ENCODE measurements at regions not wholly inside any gene's neighbourhood (a gene's known extent, or its start where the extent isn't known, plus 50 kb on each side); places are given as distances from the start of the nearest gene placed in this dataset.
"Not testable (repeated sequence)": the region's sequence is repeated elsewhere in the genome, so short reads cannot be mapped to it uniquely, and the experiment has no call there.

DNA sequence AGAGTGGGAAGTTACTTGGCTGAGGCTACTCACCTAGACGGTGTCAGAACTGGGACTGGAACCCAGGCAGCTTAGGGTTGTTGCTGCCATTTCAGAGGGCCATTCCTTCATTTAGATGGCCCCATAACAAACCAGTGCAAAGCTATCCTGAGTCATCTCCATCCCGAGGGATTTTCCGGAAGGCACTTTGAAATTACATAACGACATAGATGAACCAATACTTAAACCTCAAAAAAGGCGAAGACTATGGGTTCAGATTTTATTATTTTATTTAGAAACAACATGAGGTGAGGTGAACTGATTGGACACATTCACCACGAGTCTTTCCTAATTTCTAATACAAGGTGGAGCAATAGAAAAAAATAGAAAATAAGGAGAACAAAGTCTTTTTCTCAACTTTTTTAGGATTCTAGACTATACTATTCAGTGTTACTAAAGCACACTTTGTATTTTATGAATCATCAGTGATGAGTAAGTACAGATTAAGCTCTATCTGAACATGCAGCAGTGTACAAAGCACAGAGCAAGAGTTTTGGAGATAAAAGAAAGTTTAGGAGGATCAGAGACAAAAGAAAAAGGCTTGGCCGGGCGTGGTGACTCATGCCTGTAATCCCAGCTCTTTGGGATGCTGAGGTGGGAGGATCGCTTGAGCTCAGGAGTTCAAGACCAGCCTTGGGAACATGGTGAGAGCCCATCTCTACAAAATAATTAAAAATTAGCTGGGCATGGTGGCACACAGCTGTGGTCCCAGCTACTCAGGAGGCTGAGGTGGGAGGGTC is 79.5 kb upstream of the SVIL start:
- in situ Hi-C loops (cut with HindIII; ENCODE audit: low sequenced_read_pairs), result no loop called here
- DNase-seq (ENCODE audit: low spot score), result no peak

DNA sequence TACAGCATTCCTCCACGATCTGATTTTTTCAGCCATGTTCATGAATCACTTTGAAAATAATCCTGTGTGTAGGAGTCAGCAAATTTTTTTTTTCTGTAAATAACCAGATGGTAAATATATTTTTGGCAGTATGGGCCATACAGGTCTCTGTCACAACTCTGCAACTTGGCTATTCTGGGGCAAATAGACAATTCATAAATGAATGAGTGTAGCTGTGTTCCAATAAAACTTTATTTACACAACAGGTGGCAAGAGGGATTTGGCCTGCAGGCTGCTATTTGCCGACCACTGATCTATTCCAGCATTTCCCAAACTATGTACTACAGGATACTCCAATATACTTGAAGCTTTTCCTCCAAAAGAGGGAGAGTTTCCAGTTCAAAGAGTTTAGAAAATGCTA is 78.7 kb upstream of the SVIL start:
- no peak for DNase-seq (ENCODE audit: low spot score)
- in situ Hi-C loops (cut with HindIII; ENCODE audit: low sequenced_read_pairs), result no loop called here

DNA sequence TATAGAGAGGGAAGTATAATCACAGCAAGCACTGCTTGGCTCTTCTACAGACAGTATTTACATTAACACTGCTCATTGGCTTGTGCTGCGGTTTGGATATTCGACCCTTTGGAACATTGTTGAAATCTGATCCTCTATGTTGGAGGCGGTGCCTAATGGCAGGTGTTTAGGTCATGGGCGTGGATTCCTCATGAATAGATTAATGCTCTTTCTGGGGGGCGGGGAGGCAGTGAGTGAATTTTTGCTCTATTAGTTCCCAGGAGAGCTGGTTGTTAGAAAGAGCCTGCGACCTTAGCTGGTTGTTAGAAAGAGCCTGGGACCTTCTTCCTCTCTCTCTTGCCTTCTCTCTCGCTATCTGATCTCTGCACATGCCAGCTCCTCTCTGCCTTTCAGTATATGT is 77.3 kb upstream of the SVIL start:
- in situ Hi-C loops (cut with HindIII; ENCODE audit: low sequenced_read_pairs), result no loop called here
- DNase-seq (ENCODE audit: low spot score), result no peak

DNA sequence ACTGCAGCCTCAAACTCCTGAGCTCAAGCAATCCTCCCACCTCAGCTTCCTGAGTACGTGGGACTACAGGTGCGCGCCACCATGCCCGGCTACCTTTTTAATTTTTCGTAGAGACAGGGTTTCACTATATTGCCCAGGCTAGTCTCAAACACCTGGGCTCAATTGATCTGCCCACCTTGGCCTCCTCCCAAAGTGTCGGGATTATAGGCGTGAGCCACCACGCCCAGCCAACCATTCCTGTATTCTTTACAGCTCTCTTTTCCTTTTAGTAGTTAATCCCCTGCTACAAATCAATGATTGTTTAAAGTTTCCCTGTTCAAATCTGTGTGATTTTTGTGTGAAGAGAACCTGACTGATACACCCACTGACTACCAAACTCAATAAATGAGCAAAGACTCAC is 75.4 kb upstream of the SVIL start:
- in situ Hi-C loops (cut with HindIII; ENCODE audit: low sequenced_read_pairs), result no loop called here
- no peak for DNase-seq (ENCODE audit: low spot score)

DNA sequence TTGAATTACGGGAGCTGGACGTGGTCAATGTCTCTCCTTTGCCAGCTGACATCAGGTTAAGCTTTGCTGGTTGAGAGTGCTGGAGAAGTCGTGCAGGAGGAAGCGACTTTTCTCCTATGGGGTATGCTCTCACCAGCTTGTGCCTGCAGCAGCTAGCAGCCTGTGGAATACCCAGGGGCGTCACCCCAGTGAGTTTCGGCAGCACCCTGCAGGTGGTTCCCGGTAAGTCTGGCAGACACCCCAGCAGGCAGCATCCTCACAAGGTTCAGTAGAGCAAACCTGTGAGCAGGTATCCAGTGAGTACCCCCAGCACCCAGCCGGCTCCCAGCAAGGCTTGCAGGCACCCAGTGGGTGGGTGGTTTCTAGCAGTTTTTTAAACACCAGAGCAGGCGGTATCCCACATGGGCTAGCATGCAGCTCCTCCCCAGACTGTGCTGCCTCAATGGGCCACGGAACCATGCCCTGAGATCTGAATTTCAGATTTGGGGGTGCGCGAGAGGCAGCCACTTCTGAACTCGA is 74.8 kb upstream of the SVIL start:
- DNase-seq (ENCODE audit: low spot score), result no peak
- in situ Hi-C loops (cut with HindIII; ENCODE audit: low sequenced_read_pairs), result no loop called here

DNA sequence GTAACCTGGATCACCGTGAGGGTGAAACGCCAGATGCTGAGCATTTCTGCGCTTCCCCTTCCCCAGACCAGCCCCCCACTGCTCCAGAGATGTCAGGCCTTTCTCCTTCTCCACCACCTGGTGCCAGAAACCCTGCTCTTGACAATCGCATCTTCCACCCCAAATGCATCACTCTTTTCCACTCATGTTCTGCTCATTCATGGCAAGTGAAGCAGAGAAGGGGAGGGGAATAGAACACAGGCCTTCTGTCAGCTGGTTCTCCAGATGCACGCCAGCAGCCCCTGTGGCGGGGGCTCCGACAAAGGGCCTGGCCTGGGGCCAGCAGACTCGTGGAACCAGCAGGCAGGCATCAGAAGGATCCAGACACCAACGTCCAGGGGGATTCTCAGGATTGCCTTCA is 68.5 kb upstream of the SVIL start:
- in situ Hi-C loops (cut with HindIII; ENCODE audit: low sequenced_read_pairs), result no loop called here
- DNase-seq (ENCODE audit: low spot score), result no peak

DNA sequence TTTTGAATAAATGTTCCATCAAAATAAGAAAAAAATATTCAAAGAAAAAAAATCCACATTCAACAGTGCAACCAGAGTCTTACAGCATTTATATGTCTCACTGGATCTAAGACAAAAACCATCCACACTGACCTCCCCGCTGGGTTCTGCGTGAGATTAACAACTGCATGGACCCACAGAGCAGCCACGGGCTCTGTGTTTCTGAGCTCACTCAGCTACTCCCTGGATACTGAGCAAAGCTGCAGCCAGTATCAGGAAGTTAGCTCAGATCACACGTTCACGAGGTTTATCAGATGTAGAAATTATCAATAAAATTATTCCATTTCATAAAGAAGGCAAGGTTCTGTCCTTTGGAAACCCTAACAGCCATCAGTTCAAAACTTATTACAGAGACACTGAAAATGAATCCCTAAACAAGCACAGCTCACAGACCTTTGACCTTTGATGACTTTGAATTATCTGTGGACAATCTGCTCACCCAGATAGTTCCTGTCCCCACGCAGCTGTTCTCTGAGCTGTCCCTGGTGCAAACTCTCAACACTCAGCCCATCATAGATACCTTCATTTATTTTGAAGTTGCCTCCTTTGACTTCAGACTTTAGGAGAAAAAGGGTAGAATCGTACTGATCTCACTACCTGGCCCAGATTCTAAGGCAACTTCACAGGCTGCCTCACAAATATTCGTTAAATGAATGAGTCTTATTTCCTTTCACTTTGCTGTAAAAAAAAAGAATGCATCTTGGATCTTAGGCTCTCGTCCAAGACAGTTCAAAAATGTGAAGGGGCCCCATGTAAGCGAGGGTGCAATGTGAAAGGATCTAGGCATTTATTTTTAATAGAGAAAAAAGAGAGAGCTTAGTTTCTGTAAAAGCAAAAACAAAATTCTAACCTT is 67.7 kb upstream of the SVIL start:
- DNase-seq (ENCODE audit: low spot score), result no peak
- in situ Hi-C loops (cut with HindIII; ENCODE audit: low sequenced_read_pairs), result no loop called here

DNA sequence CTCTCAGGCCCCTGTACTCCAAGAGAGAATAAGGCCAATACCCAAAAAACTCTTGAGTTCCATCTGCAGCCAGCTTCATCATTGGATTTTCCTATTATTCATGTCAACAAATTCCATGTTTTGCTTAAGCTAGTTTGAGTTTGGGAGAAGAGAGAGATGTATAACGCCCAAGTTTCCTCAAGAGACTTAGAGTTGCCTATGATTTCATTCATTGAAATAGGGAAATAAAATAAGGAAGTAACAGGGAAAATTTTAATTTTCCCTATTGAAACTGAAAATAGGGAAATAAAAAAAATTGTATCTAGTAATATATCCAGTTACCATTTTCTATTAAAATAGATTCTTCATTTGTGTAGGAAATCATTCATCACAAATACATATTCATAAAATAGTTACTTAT is 66.5 kb upstream of the SVIL start:
- DNase-seq (ENCODE audit: low spot score), result no peak
- in situ Hi-C loops (cut with HindIII; ENCODE audit: low sequenced_read_pairs), result no loop called here

DNA sequence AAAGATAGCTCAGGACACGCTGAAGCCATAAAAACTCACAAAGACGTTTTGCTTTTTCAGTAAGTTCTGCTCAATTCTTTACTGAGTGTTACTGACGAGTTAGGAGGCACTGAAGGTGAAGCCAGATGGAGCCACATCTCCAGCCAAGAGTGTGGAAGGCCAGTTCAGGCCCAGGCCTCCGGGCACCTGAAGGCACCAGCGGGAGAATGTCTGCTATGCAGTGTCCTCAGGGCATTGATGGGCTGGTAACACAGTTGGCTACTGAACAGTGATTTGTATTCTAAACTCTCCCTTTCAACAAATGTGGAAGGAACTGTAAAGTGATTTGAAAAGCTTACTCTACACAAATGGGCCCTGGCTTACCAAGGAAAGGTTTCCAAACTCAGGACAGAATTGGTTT is 64.8 kb upstream of the SVIL start:
- in situ Hi-C loops (cut with HindIII; ENCODE audit: low sequenced_read_pairs), result no loop called here
- no peak for DNase-seq (ENCODE audit: low spot score)

DNA sequence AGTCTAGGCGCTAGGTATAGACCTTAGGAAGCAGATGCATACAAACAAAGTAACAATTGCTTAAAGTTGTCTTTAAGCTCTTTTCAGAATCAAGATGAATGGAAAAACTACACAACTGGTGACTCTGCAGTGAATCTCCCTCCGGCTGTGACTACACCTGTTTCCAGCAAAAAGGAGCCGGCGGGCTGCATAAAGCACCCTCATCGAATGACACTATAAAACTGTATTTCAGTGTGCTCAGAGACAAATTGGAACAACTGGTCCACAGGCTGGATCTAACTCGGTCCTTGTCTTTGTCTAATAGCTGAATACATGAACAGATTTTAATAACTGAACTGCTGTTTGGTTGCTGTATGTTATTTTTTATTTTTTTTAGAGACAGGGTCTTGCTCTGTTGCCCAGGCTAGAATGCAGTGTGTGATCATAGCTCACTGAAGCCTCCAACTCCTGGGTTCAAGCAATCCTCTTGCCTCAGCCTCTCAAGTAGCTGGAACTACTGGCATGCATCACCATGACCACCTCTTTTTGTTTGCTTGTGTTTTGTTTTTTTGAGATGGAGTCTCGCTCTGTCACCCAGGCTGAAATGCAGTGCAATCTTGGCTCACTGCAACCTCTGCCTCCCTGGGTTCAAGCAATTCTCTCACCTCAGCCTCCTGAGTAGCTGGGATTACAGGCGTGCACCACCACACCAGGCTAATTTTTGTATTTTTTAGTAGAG is 64.2 kb upstream of the SVIL start:
- in situ Hi-C loops (cut with HindIII; ENCODE audit: low sequenced_read_pairs), result no loop called here
- no peak for DNase-seq (ENCODE audit: low spot score)

DNA sequence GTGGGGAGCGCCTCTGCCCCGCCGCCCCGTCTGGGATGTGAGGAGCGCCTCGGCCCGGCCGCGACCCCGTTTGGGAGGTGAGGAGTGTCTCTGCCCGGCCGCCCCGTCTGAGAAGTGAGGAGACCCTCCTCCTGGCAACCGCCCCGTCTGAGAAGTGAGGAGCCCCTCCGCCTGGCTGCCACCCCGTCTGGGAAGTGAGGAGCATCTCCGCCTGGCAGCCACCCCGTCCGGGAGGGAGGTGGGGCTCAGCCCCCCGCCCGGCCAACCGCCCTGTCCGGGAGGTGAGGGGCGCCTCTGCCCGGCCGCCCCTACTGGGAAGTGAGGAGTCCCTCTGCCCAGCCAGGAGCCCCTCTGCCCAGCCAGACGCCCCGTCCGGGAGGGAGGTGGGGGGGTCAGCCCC is 61.8 kb upstream of the SVIL start:
- DNase-seq (ENCODE audit: low spot score); in situ Hi-C loops (cut with HindIII; ENCODE audit: low sequenced_read_pairs): not testable (repeated sequence)

DNA sequence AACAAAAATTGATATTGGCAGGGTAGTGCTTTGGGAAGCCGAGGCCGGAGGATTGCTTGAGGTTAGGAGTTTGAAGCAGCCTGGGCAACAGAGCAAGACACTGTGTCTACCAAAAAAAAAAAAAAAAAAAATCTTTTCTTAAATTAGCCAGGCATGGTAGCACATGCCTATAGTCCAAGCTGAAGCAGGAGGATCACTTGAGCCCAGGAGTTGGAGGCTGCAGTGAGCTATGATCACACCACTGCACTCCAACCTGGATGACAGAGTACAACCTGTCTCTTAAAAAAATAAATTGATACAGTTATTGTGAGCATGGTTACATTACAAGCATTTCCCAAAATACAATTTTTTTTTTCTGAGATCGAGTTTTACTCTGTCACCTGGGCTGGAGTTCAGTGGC is 59.4 kb upstream of the SVIL start:
- in situ Hi-C loops (cut with HindIII; ENCODE audit: low sequenced_read_pairs), result no loop called here
- DNase-seq (ENCODE audit: low spot score), result no peak

DNA sequence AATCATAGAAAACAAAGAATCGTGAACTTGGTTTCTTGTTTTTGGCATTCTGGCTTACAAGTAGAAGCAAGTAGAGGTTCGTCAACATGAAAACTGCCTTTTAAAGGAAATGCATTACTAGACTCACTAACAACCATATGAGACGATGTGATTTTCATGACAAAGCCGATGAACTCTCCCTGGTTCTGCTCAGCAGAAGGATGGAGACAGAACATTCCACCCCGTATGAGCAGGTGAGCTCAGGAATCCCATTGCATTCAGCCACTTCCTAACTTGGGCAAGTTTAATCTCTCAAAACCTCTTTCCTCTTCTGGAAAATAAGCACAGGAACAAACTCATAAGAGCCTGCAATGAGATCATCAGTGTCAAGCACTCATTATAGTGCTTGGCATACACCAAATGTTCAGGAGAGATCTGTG is 57.4 kb upstream of the SVIL start:
- in situ Hi-C loops (cut with HindIII; ENCODE audit: low sequenced_read_pairs), result no loop called here
- DNase-seq (ENCODE audit: low spot score), result no peak

DNA sequence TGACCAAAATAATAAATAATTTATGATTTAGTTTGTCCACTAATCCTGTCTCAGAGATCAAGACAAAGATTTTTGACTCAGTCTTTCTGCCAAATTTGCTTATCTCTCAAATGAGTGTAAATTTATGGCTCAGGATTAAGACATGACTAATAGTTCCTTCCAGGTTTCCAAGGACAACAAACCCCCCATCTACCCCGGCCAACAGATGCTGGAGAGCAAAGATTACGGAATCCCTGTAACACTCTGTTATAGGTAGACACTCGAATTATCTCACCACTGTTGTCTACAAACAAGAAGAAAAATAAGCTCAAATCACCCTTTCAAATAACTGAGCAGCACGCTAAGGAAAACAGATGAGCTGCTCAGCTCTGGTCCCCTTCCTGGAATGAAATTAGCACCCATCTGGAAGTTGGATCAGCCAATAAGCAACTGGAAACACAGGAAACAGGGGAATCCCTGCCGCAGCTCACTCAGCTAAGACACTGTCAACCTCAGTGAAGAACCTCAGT is 56.8 kb upstream of the SVIL start:
- in situ Hi-C loops (cut with HindIII; ENCODE audit: low sequenced_read_pairs), result no loop called here
- DNase-seq (ENCODE audit: low spot score), result no peak

DNA sequence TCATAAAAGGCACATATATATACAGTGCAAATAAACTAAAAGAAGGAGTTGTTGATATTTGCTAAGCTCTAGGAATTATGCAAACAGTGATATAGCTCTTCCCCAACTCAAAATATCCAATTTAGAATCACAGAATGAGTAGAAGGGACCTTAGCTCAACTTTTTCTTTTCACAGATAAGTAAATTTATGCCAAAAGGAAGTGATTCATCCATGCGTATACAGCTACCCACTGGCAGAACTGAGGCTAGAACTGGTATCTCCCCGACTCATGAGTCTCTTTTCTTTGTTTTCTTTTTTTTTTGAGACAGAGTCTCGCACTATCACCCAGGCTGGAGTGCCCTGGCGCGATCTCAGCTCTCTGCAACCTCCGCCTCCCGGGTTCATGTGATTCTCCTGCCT is 54.2 kb upstream of the SVIL start:
- no peak for DNase-seq (ENCODE audit: low spot score)
- in situ Hi-C loops (cut with HindIII; ENCODE audit: low sequenced_read_pairs), result no loop called here

DNA sequence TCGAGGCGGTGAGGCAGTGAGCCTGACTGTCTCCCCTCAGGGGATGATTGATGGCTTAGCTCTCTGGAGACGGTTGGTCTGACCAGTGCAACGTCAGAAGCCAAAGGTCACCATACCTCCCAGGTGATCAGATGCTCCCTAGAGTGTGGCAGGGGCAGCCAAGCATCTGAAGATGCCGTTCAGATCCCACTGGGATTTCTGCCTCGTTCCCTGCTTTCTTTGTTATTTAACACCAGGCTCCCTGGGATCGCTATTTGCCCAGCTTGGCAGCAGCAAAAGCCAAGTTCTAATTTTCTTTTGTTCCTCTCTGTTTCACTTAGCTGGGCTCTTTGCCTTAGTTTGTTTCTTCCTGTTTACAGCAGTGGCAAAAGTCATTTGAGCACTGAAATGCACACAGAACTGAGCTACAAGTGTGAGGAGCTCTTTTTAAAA is 53.5 kb upstream of the SVIL start:
- in situ Hi-C loops (cut with HindIII; ENCODE audit: low sequenced_read_pairs), result no loop called here
- peak; percentile 12 for DNase-seq (ENCODE audit: low spot score)

DNA sequence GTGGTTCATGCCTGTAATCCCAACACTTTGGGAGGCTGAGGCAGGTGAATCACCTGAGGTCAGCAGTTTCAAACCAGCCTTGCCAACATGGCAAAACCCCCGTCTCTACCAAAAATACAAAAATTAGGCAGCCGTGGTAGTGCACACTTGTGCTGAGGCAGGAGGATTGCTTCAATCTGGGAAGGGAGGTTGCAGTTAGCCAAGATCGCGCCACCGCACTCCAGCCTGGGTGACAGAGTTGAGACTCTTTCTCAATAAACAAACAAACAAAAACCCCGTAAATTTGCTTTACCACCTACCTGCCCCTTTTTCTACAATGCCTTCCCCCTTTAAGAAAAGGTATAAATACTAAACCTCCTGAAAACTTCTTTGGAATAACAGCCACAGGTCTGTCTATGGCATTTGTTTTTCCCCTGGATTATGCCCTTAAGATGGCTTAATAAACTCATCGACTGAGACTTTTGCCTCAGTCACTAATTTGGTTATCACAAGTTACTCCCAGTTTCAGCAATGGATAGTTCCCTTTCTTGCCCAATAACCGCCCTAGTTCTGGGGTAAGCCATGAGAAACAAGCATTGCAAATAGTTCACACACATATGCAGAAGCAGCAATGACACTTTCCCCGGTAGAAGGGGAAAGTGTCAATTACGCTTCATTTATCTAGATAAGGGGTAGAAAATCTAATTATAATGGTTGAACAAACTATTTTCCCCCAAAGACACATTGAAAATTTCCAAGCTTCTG is 52.8 kb upstream of the SVIL start:
- in situ Hi-C loops (cut with HindIII; ENCODE audit: low sequenced_read_pairs), result no loop called here
- DNase-seq (ENCODE audit: low spot score), result no peak

DNA sequence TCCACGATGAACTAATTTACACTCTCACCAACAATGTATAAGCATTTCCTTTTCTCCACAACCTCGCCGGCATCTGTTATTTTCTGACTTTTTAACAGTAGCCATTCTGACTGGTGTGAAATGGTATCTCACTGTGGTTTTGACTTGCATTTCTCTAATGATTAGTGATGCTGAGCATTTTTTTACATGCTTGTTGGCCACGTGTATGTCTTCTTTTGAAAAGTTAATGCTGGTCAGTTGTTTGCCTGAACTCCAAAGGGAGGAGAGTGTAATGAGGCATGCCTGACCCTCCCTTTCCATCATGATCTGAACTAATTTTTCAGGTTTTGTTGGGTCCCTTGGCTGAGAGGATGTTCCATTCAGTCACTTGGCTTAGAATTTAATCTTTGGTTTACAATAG is 50.7 kb upstream of the SVIL start:
- in situ Hi-C loops (cut with HindIII; ENCODE audit: low sequenced_read_pairs), result no loop called here
- no peak for DNase-seq (ENCODE audit: low spot score)

Measured in G401 (cell line).